A204.1 (cell line): ENCODE measurements at regions not wholly inside any gene's neighbourhood (a gene's known extent, or its start where the extent isn't known, plus 50 kb on each side); places are given as distances from the start of the nearest gene placed in this dataset.

Experiments used
- FAIRE-seq: peaks from 2 replicates; lab custom pipeline; 2012; peaks lifted over from hg19 to GRCh38; lab: Jason Lieb, UNC

GRCh38 chr4:13036841-13037240, 447.3 kb downstream of the RAB28 start:
- no peak for FAIRE-seq

GRCh38 chr4:13032936-13033335, 451.2 kb downstream of the RAB28 start:
- FAIRE-seq = no peak

GRCh38 chr4:13024147-13025105, 459.7 kb downstream of the RAB28 start:
- no peak for FAIRE-seq

GRCh38 chr4:13007802-13008470, 476.2 kb downstream of the RAB28 start:
- no peak for FAIRE-seq

- FAIRE-seq = no peak
Observed at GRCh38 chr4:12993923-12994322, 490.2 kb downstream of the RAB28 start.

- FAIRE-seq = no peak
Observed at GRCh38 chr4:12987284-12987683, 496.9 kb downstream of the RAB28 start.

- no peak for FAIRE-seq
Observed at GRCh38 chr4:12979797-12980196, 504.3 kb downstream of the RAB28 start.

- no peak for FAIRE-seq
Observed at GRCh38 chr4:12978310-12978709, 505.8 kb downstream of the RAB28 start.

GRCh38 chr4:12975511-12975910, 508.6 kb downstream of the RAB28 start:
- no peak for FAIRE-seq

GRCh38 chr4:12973522-12973921, 510.6 kb downstream of the RAB28 start:
- no peak for FAIRE-seq

- no peak for FAIRE-seq
Observed at GRCh38 chr4:12968345-12968744, 515.8 kb downstream of the RAB28 start.

GRCh38 chr4:12966726-12967125, 517.4 kb downstream of the RAB28 start:
- no peak for FAIRE-seq

- no peak for FAIRE-seq
Observed at GRCh38 chr4:12965334-12965733, 518.8 kb downstream of the RAB28 start.

- FAIRE-seq = no peak
Observed at GRCh38 chr4:12963912-12964311, 520.2 kb downstream of the RAB28 start.

GRCh38 chr4:12963291-12963690, 520.8 kb downstream of the RAB28 start:
- no peak for FAIRE-seq

- no peak for FAIRE-seq
Observed at GRCh38 chr4:12961713-12962112, 522.4 kb downstream of the RAB28 start.

GRCh38 chr4:12958436-12958835, 525.7 kb downstream of the RAB28 start:
- FAIRE-seq = no peak

GRCh38 chr4:12957108-12957507, 527.0 kb downstream of the RAB28 start:
- FAIRE-seq = no peak

- no peak for FAIRE-seq
Observed at GRCh38 chr4:12956026-12956425, 528.1 kb downstream of the RAB28 start.

- no peak for FAIRE-seq
Observed at GRCh38 chr4:12949719-12950490, 534.2 kb downstream of the RAB28 start.

- FAIRE-seq = no peak
Observed at GRCh38 chr4:12943069-12943468, 541.1 kb downstream of the RAB28 start.

GRCh38 chr4:12933760-12934221, 550.3 kb downstream of the RAB28 start:
- no peak for FAIRE-seq
